ENCODE measurements at regions not wholly inside any gene's neighbourhood (a gene's known extent, or its start where the extent isn't known, plus 50 kb on each side); places are given as distances from the start of the nearest gene placed in this dataset.

DNA sequence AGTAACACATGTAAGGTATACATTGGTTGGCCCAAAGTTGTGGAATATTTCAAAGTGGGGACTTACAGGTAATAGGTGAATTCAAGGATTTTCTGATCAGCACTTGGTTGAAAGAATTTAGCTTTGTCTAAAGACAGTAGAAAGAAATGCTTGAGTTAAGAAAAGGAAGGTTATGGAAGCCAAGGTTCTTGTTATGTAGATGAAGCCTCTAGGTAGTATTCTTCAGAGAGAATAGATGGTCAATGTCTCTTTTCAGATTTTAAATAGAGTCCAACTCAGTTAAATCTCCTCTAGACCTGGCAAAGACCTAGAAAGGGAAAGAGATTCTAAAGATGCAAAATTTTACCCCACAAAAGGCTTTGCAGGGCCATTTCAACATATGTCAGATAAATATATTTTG lies 157.4 kb downstream of the ANKRD30B start:
- H3K4me3 ChIP-seq, result no peak overlapping the region
- no peaks in the 10 kb centered on the region for H3K36me3 ChIP-seq
- no peaks in the 10 kb centered on the region for H3K4me1 ChIP-seq
- H3K9me3 ChIP-seq, result no peaks in the 10 kb centered on the region
- TF ChIP-seq POLR2AphosphoS5 (IDR thresholded peaks at IDR 0.05), result no peak
- no peak for TF ChIP-seq EP300 (IDR thresholded peaks at IDR 0.05)
- TF ChIP-seq, protein P1, sequence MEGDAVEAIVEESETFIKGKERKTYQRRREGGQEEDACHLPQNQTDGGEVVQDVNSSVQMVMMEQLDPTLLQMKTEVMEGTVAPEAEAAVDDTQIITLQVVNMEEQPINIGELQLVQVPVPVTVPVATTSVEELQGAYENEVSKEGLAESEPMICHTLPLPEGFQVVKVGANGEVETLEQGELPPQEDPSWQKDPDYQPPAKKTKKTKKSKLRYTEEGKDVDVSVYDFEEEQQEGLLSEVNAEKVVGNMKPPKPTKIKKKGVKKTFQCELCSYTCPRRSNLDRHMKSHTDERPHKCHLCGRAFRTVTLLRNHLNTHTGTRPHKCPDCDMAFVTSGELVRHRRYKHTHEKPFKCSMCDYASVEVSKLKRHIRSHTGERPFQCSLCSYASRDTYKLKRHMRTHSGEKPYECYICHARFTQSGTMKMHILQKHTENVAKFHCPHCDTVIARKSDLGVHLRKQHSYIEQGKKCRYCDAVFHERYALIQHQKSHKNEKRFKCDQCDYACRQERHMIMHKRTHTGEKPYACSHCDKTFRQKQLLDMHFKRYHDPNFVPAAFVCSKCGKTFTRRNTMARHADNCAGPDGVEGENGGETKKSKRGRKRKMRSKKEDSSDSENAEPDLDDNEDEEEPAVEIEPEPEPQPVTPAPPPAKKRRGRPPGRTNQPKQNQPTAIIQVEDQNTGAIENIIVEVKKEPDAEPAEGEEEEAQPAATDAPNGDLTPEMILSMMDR (IDR thresholded peaks at IDR 0.05), result no peak
- TF ChIP-seq POLR2A (IDR thresholded peaks at IDR 0.05), result no peak
- DNase-seq (ENCODE audit: low spot score in 2 of 2), result no peak
- no peaks in the 10 kb centered on the region for H3K27me3 ChIP-seq
- no peak overlapping the region for H3K27ac ChIP-seq

DNA sequence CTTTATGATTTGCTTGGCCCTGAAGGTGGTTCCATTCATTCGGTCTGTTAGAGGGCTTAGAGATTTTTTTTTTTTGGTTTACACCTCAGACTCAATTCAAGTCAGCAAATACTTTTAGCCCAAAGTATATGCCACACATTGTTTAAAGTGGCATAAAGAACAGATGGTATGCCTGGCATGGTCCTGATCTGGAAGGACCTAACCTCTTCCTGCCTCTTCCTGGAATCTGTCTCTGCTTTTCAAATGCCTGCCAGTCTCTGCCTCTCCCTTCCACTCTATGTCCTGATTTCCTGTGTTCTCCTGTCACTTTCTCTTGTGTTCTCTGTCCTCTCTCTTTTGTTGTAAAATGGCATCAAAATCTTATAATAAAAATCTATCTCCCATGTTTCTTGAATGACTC lies 158.0 kb downstream of the ANKRD30B start:
- no peaks in the 10 kb centered on the region for H3K27me3 ChIP-seq
- 88% methylated on average over 1 of the region's 1 CpG for WGBS
- no peaks in the 10 kb centered on the region for H3K9me3 ChIP-seq
- H3K36me3 ChIP-seq, result no peaks in the 10 kb centered on the region
- H3K4me1 ChIP-seq, result no peaks in the 10 kb centered on the region
- no peak overlapping the region for H3K4me3 ChIP-seq
- H3K27ac ChIP-seq, result no peak overlapping the region
- DNase-seq (ENCODE audit: low spot score in 2 of 2), result no peak
- TF ChIP-seq, protein P1 (IDR thresholded peaks at IDR 0.05), result no peak

DNA sequence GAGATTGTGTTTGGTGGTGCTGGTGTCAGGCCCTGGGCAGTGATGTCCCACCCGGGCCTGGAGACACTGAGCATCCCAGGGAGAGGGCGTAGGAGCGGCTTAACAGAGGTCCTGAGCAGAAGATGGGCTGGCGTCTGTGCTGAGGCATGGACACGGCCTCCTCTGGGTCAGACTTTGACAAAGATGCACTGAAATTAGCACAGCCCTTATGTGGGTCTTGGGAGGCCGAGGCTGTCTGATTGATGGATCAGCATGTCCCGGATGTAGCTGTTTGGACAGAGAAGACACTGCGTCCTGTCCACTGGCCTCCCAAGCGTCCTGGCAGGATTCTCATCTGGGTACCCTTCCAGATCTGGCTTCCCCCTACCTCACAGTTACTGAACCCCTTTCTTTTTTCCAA lies 159.4 kb downstream of the ANKRD30B start:
- no peaks in the 10 kb centered on the region for H3K4me1 ChIP-seq
- 86% methylated on average over 9 of the region's 9 CpGs for WGBS
- H3K4me3 ChIP-seq, result no peak overlapping the region
- TF ChIP-seq POLR2A (IDR thresholded peaks at IDR 0.05) (no peak), EP300 (IDR thresholded peaks at IDR 0.05) (no peak), POLR2AphosphoS5 (IDR thresholded peaks at IDR 0.05) (no peak)
- H3K36me3 ChIP-seq, result no peaks in the 10 kb centered on the region
- no peaks in the 10 kb centered on the region for H3K9me3 ChIP-seq
- no peak overlapping the region for H3K27ac ChIP-seq
- DNase-seq (ENCODE audit: low spot score in 2 of 2), result no peak
- no peaks in the 10 kb centered on the region for H3K27me3 ChIP-seq

DNA sequence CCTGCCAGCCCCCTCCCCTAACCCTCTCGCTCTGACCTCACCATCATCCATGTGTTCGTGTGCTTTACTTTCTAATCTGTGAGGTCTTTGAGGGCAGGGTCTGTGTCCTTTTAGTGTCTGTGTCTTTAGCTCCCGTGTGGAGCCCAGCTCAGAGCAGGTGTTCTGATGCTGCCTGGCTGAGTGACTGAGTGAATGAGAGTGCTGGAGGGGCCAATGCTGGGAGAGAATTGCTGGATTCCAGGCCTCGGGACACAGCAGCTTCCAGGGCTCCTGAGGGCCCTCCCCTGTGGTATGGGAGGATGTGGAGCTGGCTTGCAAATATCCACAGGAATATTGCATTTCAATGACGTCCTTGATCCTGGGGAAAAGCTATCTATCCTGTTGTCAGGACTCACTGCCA lies 160.6 kb downstream of the ANKRD30B start:
- Histone ChIP-seq H3K27ac (no peak overlapping the region), H3K36me3 (no peaks in the 10 kb centered on the region), H3K4me3 (no peak overlapping the region), H3K4me1 (no peaks in the 10 kb centered on the region), H3K9me3 (no peaks in the 10 kb centered on the region), H3K27me3 (no peaks in the 10 kb centered on the region)
- no peak for DNase-seq (ENCODE audit: low spot score in 2 of 2)
- TF ChIP-seq, protein P1 (IDR thresholded peaks at IDR 0.05), result no peak
- no peak for TF ChIP-seq EP300 (IDR thresholded peaks at IDR 0.05)
- TF ChIP-seq POLR2AphosphoS5 (IDR thresholded peaks at IDR 0.05), result no peak
- TF ChIP-seq POLR2A (IDR thresholded peaks at IDR 0.05), result no peak
- 68% methylated on average over 4 of the region's 5 CpGs for WGBS

DNA sequence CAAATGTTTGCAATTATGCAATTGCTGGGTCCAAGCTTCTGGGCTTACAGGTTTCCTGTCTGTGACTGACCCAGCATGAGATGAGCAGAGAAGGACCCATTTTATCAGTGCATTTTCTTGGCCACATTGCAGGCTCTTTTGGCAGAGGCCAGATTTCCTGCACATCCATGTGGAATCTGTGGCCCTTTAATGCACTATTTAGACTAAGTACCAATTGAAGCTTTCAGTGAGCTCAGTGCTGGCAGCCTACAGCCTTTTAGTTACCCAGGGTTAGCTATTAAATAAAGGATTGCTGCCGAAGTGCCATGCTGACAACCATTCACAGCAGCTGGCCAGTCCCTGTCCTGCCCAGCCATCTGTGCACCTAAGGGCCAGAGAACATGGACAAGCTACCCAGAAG lies 165.0 kb downstream of the ANKRD30B start:
- WGBS, result 85% methylated on average over 1 of the region's 1 CpG

DNA sequence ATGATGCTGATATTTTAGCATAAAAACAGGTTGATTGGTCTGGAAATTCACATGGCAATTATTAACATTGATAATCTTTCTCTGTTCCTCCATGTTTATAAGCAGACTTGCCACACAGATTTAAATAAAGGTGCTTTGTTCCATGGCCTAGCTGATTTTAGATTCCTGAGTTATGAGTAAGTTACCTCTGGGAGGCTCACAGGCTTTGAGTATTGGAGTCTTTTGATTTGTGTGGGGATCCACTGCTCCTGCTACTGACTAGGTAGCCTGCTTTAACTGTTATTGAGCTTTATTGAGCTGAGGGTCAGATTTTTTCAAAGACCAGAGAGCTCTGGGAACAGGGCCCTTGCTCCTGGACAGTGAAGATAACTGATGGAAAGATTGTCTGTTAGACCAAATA lies 166.1 kb downstream of the ANKRD30B start:
- no peak for DNase-seq (ENCODE audit: low spot score in 2 of 2)
- TF ChIP-seq EP300 (IDR thresholded peaks at IDR 0.05), result no peak
- TF ChIP-seq POLR2A (IDR thresholded peaks at IDR 0.05), result no peak
- TF ChIP-seq, protein P1 (IDR thresholded peaks at IDR 0.05), result no peak
- no peak for TF ChIP-seq POLR2AphosphoS5 (IDR thresholded peaks at IDR 0.05)

More for the DNA sequence above, 165.0 kb downstream of the ANKRD30B start:
- peak in 1 of 2 donors; percentile 9 for DNase-seq (ENCODE audit: low spot score in 2 of 2)
- no peaks in the 10 kb centered on the region for H3K4me1 ChIP-seq
- H3K27me3 ChIP-seq, result no peaks in the 10 kb centered on the region
- no peak overlapping the region for H3K4me3 ChIP-seq
- H3K9me3 ChIP-seq, result no peaks in the 10 kb centered on the region
- TF ChIP-seq, protein P1 (IDR thresholded peaks at IDR 0.05), result no peak
- TF ChIP-seq POLR2A (IDR thresholded peaks at IDR 0.05), result no peak
- no peaks in the 10 kb centered on the region for H3K36me3 ChIP-seq
- no peak overlapping the region for H3K27ac ChIP-seq

More for the DNA sequence above, 166.1 kb downstream of the ANKRD30B start:
- Histone ChIP-seq H3K36me3 (no peaks in the 10 kb centered on the region), H3K4me1 (no peaks in the 10 kb centered on the region), H3K27ac (no peak overlapping the region), H3K9me3 (no peaks in the 10 kb centered on the region), H3K27me3 (no peaks in the 10 kb centered on the region), H3K4me3 (no peak overlapping the region)
